Hematopoietic multipotent progenitor cell treated with erythropoietin and hydrocortisone succinate and interleukin-3 and kit ligand, for 17 days (in vitro differentiated cells): ENCODE measurements at regions not wholly inside any gene's neighbourhood (a gene's known extent, or its start where the extent isn't known, plus 50 kb on each side); places are given as distances from the start of the nearest gene placed in this dataset.

Experiments used
- DNase-seq: peaks from one replicate; pipeline ENCODE4 v3.0.0-alpha.2; 2015; ENCODE audit warnings: low spot score

- no peak for DNase-seq
Observed at GRCh38 chr2:60603533-60604190, 50.2 kb upstream of the BCL11A start.

- no peak for DNase-seq
Observed at GRCh38 chr2:60604486-60605064, 51.1 kb upstream of the BCL11A start.

GRCh38 chr2:60605866-60606265, 52.4 kb upstream of the BCL11A start:
- no peak for DNase-seq

- DNase-seq, result no peak
Observed at GRCh38 chr2:60608679-60609078, 55.2 kb upstream of the BCL11A start.

- no peak for DNase-seq
Observed at GRCh38 chr2:60612033-60612432, 58.6 kb upstream of the BCL11A start.

GRCh38 chr2:60614319-60614718, 60.9 kb upstream of the BCL11A start:
- no peak for DNase-seq

GRCh38 chr2:60621688-60622429, 68.4 kb upstream of the BCL11A start:
- no peak for DNase-seq

GRCh38 chr2:60623040-60623439, 69.6 kb upstream of the BCL11A start:
- no peak for DNase-seq

GRCh38 chr2:60627412-60627811, 74.0 kb upstream of the BCL11A start:
- no peak for DNase-seq

GRCh38 chr2:60628026-60628425, 74.6 kb upstream of the BCL11A start:
- no peak for DNase-seq

- no peak for DNase-seq
Observed at GRCh38 chr2:60628615-60629304, 75.3 kb upstream of the BCL11A start.

- DNase-seq, result no peak
Observed at GRCh38 chr2:60629305-60629662, 75.8 kb upstream of the BCL11A start.

GRCh38 chr2:60629801-60630385, 76.4 kb upstream of the BCL11A start:
- DNase-seq, result no peak

GRCh38 chr2:60633615-60634014, 80.2 kb upstream of the BCL11A start:
- DNase-seq, result no peak

- no peak for DNase-seq
Observed at GRCh38 chr2:60634438-60634837, 81.0 kb upstream of the BCL11A start.

GRCh38 chr2:60641811-60642788, 88.6 kb upstream of the BCL11A start:
- DNase-seq, result peak; percentile 53

- no peak for DNase-seq
Observed at GRCh38 chr2:60643747-60644146, 90.3 kb upstream of the BCL11A start.

- no peak for DNase-seq
Observed at GRCh38 chr2:60644951-60645350, 91.5 kb upstream of the BCL11A start.

- DNase-seq, result no peak
Observed at GRCh38 chr2:60648191-60648590, 94.7 kb upstream of the BCL11A start.

GRCh38 chr2:60649721-60650120, 96.3 kb upstream of the BCL11A start:
- no peak for DNase-seq

GRCh38 chr2:60652832-60653340, 99.4 kb upstream of the BCL11A start:
- no peak for DNase-seq
